Keratinocyte (primary cell): ENCODE measurements at regions not wholly inside any gene's neighbourhood (a gene's known extent, or its start where the extent isn't known, plus 50 kb on each side); places are given as distances from the start of the nearest gene placed in this dataset.
"Not testable (repeated sequence)": the region's sequence is repeated elsewhere in the genome, so short reads cannot be mapped to it uniquely, and the experiment has no call there.

Experiments used
- EZH2 ChIP-seq: IDR thresholded peaks from one replicate; pipeline ENCODE4 v1.6.1; 2012; ENCODE audit warnings: inconsistent platforms, mild to moderate bottlenecking, low read length, moderate library complexity
- TF ChIP-seq, protein P1 (sequence below), 3 experiments: IDR thresholded peaks in 1 of 3; conservative IDR thresholded peaks in 1 of 3; optimal IDR thresholded peaks in 1 of 3; 2 replicates in 2 of 3; 3 replicates in 1 of 3; pipeline versions ENCODE3 to v1.5.1; 2011; ENCODE audit warnings: low read length in 3 of 3, mild to moderate bottlenecking in 3 of 3, moderate library complexity in 2 of 3, control low read depth in 1 of 3, inconsistent platforms in 1 of 3; ENCODE audit not compliant: insufficient read depth in 2 of 3; ENCODE audit errors: extremely low read depth in 1 of 3

DNA sequence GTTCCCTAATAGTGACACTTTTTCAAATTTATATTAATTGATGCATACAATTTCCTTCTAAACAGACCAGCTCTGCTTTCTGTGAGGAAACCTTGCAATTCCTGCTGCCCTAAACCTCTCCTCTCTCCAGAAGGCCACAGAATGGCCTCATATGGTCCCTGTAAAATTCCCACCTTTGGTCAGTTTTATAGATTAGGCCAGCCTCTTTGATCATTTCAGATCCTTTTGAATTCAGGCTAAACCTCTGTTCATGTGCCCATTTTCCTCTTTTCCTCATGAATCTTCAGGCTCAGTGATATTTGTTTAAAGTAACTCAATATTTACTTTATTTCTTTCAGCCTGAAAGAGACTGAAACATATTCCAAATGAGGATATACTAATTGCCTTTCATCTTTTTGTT lies 58.6 kb upstream of the C1QTNF3 start:
- TF ChIP-seq, protein P1, sequence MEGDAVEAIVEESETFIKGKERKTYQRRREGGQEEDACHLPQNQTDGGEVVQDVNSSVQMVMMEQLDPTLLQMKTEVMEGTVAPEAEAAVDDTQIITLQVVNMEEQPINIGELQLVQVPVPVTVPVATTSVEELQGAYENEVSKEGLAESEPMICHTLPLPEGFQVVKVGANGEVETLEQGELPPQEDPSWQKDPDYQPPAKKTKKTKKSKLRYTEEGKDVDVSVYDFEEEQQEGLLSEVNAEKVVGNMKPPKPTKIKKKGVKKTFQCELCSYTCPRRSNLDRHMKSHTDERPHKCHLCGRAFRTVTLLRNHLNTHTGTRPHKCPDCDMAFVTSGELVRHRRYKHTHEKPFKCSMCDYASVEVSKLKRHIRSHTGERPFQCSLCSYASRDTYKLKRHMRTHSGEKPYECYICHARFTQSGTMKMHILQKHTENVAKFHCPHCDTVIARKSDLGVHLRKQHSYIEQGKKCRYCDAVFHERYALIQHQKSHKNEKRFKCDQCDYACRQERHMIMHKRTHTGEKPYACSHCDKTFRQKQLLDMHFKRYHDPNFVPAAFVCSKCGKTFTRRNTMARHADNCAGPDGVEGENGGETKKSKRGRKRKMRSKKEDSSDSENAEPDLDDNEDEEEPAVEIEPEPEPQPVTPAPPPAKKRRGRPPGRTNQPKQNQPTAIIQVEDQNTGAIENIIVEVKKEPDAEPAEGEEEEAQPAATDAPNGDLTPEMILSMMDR (optimal IDR thresholded peaks at IDR 0.05 in 1 of 3, IDR thresholded peaks at IDR 0.05 in 1 of 3, conservative IDR thresholded peaks at IDR 0.05 in 1 of 3; ENCODE audit: extremely low read depth in 1 of 3, insufficient read depth in 2 of 3, low read length in 3 of 3) = not testable (repeated sequence)
- not testable (repeated sequence) for TF ChIP-seq EZH2
